ENCODE measurements at regions not wholly inside any gene's neighbourhood (a gene's known extent, or its start where the extent isn't known, plus 50 kb on each side); places are given as distances from the start of the nearest gene placed in this dataset.

GRCh38 chr4:74534121-74534520, 89.2 kb downstream of the AREG start:
- Mint-ChIP-seq H3K36me3 (no peaks in the 10 kb centered on the region), H3K9me3 (no peaks in the 10 kb centered on the region), H3K27me3 (ENCODE audit: low read depth) (no peaks in the 10 kb centered on the region), H3K4me3 (no peak overlapping the region), H3K4me1 (peaks cover 4% of the 10 kb centered on the region; the same call in 1 of the 2 replicates), H3K27ac (no peak overlapping the region)
- DNase-seq (ENCODE audit: low spot score) (no peak), ATAC-seq (no peak)
- TF ChIP-seq RELA (CRISPR knock-in tag; IDR thresholded peaks at IDR 0.05; ENCODE audit: borderline replicate concordance) (no peak), KAT7 (CRISPR knock-in tag; IDR thresholded peaks at IDR 0.05; ENCODE audit: borderline replicate concordance) (no peak), SOX15 (CRISPR knock-in tag; IDR thresholded peaks at IDR 0.05) (no peak), ZNF512 (CRISPR knock-in tag; IDR thresholded peaks at IDR 0.05; ENCODE audit: borderline replicate concordance) (no peak), AR (CRISPR knock-in tag; IDR thresholded peaks at IDR 0.05) (no peak), ZNF219 (CRISPR knock-in tag; IDR thresholded peaks at IDR 0.05; ENCODE audit: borderline replicate concordance) (no peak), SMAD3 (CRISPR knock-in tag; IDR thresholded peaks at IDR 0.05; ENCODE audit: borderline replicate concordance) (no peak), TEAD4 (CRISPR knock-in tag; IDR thresholded peaks at IDR 0.05) (no peak), HMGA2 (CRISPR knock-in tag; IDR thresholded peaks at IDR 0.05) (no peak), HMGXB4 (CRISPR knock-in tag; IDR thresholded peaks at IDR 0.05) (no peak), GRHL2 (CRISPR knock-in tag; IDR thresholded peaks at IDR 0.05; ENCODE audit: insufficient replicate concordance, severe bottlenecking) (no peak), ARID4B (CRISPR knock-in tag; IDR thresholded peaks at IDR 0.05; ENCODE audit: borderline replicate concordance) (no peak), ZNF425 (CRISPR knock-in tag; conservative IDR thresholded peaks at IDR 0.05) (no peak), MYBL2 (CRISPR knock-in tag; IDR thresholded peaks at IDR 0.05) (no peak)
- ChIA-PET POLR2A (no interaction called here), CTCF (interaction anchor here (2.8 kb wide), 1 partner anchor 137 kb away, joined by 9 read pairs; no protein-coding TSS in a partner anchor)
